Loucy (cell line): ENCODE measurements at regions not wholly inside any gene's neighbourhood (a gene's known extent, or its start where the extent isn't known, plus 50 kb on each side); places are given as distances from the start of the nearest gene placed in this dataset.

Source experiments
- H2AFZ ChIP-seq: fragments of 200-600 bp; sonication (generic); 2 replicates; pipeline ENCODE4 v1.6.0; 2016; ENCODE audit warnings: antibody characterized with exemption, mild to moderate bottlenecking, low read length, moderate library complexity
- H3F3A ChIP-seq: fragments of 200-600 bp; 2 replicates; pipeline ENCODE4 v1.6.0; 2016; ENCODE audit warnings: antibody characterized with exemption, low read depth, mild to moderate bottlenecking
- H3K27me3 ChIP-seq: fragments of 200-600 bp; sonication (generic); 2 replicates; pipeline ENCODE4 v1.6.1; 2014; ENCODE audit warnings: low read length, mild to moderate bottlenecking; ENCODE audit not compliant: insufficient read depth, poor library complexity, severe bottlenecking
- H3K36me3 ChIP-seq: fragments of 200-600 bp; sonication (generic); 2 replicates; pipeline ENCODE4 v1.6.1; 2016; ENCODE audit warnings: low read length; ENCODE audit not compliant: insufficient read depth
- H3K4me1 ChIP-seq: fragments of 200-600 bp; sonication (generic); 2 replicates; pipeline ENCODE4 v1.5.1; 2014; ENCODE audit warnings: low read length, mild to moderate bottlenecking; ENCODE audit not compliant: insufficient read depth, poor library complexity, severe bottlenecking
- H3K4me2 ChIP-seq: fragments of 200-600 bp; sonication (generic); 2 replicates; pipeline ENCODE4 v1.6.0; 2014; ENCODE audit warnings: antibody characterized with exemption, low read length, low read depth, mild to moderate bottlenecking; ENCODE audit not compliant: poor library complexity, severe bottlenecking
- H3K4me3 ChIP-seq: fragments of 200-600 bp; sonication (generic); 2 replicates; pipeline ENCODE4 v1.5.1; 2014; ENCODE audit warnings: low read length, mild to moderate bottlenecking, mixed read lengths; ENCODE audit not compliant: poor library complexity, severe bottlenecking
- H3K79me2 ChIP-seq: fragments of 200-600 bp; sonication (generic); 2 replicates; pipeline ENCODE4 v1.6.1; 2014; ENCODE audit warnings: low read length; ENCODE audit not compliant: insufficient read depth
- H3K9ac ChIP-seq: fragments of 200-600 bp; sonication (generic); 2 replicates; pipeline ENCODE4 v1.6.0; 2014; ENCODE audit warnings: mild to moderate bottlenecking, low read depth, low read length, moderate library complexity; ENCODE audit not compliant: poor library complexity, severe bottlenecking
- H3K9me2 ChIP-seq: fragments of 200-600 bp; sonication (generic); replicated peaks from 2 replicates; pipeline ENCODE4 v1.6.1; 2016; ENCODE audit warnings: low read depth, low read length, mixed read lengths
- H3K9me3 ChIP-seq: fragments of 200-600 bp; sonication (generic); 2 replicates; pipeline ENCODE4 v1.6.1; 2014; ENCODE audit warnings: mild to moderate bottlenecking, antibody characterized with exemption, low read length, low read depth; ENCODE audit not compliant: insufficient read depth
- H4K20me1 ChIP-seq: fragments of 200-600 bp; sonication (generic); 2 replicates; pipeline ENCODE4 v1.6.0; 2014; ENCODE audit warnings: antibody characterized with exemption, low read length, mild to moderate bottlenecking; ENCODE audit not compliant: insufficient read depth, poor library complexity, severe bottlenecking
- EZH2phosphoT487 ChIP-seq: fragments of 200-600 bp; IDR thresholded peaks from 2 replicates; pipeline ENCODE4 v1.6.1; 2018; ENCODE audit warnings: antibody characterized with exemption, mild to moderate bottlenecking, moderate library complexity, borderline replicate concordance
- TF ChIP-seq, protein P1 (sequence below): fragments of 200-600 bp; sonication (generic); conservative IDR thresholded peaks from 2 replicates; pipeline ENCODE4 v1.5.1; 2014; ENCODE audit warnings: mild to moderate bottlenecking, antibody characterized with exemption, low read length

DNA sequence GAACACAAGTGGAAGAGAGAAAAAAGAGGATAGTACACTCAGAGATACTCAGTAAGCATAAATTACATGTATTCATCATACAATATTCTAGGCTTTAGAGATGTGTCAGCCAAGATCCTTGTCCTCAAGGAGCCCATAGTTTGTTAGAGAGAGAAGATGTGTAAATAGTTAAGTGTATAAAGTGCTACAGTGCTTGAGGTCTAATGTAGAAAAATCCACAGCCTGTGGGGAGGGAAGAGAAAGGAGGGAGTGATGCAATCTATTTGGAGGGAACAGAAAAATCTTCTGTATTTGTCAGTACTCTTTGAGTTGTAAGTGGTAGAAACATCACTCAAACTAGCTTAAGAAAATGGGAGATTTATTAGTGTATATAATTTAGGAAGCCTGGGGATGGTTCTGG, 81.9 kb downstream of the PALM2AKAP2 start:
- H3F3A ChIP-seq: no peaks in the 10 kb centered on the region
- H4K20me1 ChIP-seq: no peaks in the 10 kb centered on the region
- H3K4me1 ChIP-seq: no peaks in the 10 kb centered on the region
- H3K9me3 ChIP-seq: no peaks in the 10 kb centered on the region
- no peak overlapping the region for H3K9ac ChIP-seq
- no peaks in the 10 kb centered on the region for H3K9me2 ChIP-seq
- no peaks in the 10 kb centered on the region for H3K27me3 ChIP-seq
- no peaks in the 10 kb centered on the region for H3K36me3 ChIP-seq
- TF ChIP-seq, protein P1, sequence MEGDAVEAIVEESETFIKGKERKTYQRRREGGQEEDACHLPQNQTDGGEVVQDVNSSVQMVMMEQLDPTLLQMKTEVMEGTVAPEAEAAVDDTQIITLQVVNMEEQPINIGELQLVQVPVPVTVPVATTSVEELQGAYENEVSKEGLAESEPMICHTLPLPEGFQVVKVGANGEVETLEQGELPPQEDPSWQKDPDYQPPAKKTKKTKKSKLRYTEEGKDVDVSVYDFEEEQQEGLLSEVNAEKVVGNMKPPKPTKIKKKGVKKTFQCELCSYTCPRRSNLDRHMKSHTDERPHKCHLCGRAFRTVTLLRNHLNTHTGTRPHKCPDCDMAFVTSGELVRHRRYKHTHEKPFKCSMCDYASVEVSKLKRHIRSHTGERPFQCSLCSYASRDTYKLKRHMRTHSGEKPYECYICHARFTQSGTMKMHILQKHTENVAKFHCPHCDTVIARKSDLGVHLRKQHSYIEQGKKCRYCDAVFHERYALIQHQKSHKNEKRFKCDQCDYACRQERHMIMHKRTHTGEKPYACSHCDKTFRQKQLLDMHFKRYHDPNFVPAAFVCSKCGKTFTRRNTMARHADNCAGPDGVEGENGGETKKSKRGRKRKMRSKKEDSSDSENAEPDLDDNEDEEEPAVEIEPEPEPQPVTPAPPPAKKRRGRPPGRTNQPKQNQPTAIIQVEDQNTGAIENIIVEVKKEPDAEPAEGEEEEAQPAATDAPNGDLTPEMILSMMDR: no peak
- TF ChIP-seq EZH2phosphoT487: no peak
- H3K4me2 ChIP-seq: no peak overlapping the region
- no peak overlapping the region for H3K4me3 ChIP-seq
- no peak overlapping the region for H2AFZ ChIP-seq
- no peaks in the 10 kb centered on the region for H3K79me2 ChIP-seq

GRCh38 chr9:109862452-109862851, 82.5 kb downstream of the PALM2AKAP2 start:
- Histone ChIP-seq H2AFZ (no peak overlapping the region), H3K79me2 (no peaks in the 10 kb centered on the region), H3K9ac (no peak overlapping the region), H3F3A (no peaks in the 10 kb centered on the region), H3K4me3 (no peak overlapping the region), H3K9me3 (no peaks in the 10 kb centered on the region), H4K20me1 (no peaks in the 10 kb centered on the region), H3K36me3 (no peaks in the 10 kb centered on the region), H3K4me1 (no peaks in the 10 kb centered on the region), H3K27me3 (no peaks in the 10 kb centered on the region), H3K9me2 (no peaks in the 10 kb centered on the region), H3K4me2 (no peak overlapping the region)
- TF ChIP-seq, protein P1: no peak
- TF ChIP-seq EZH2phosphoT487: no peak

DNA sequence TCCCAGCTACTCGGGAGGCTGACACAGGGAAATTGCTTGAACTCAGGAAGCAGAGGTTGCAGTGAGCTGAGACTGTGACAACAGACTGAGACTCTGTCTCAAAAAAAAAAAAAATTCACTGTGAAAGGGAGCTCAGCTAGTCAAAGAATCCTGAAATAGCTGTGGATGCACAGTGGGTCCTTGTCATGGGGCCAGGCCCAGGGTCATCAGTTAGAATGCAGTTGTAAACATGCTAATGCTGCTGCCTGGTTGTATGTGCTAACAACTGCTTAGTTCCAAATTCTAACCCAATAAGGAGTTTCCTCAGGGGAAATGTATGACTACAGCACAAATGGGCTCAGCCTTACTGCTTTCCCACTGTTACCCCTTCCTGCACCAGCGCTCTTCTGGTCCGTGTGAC, 84.0 kb downstream of the PALM2AKAP2 start:
- H3K4me1 ChIP-seq: no peaks in the 10 kb centered on the region
- no peaks in the 10 kb centered on the region for H3K9me3 ChIP-seq
- no peak overlapping the region for H3K9ac ChIP-seq
- no peaks in the 10 kb centered on the region for H3K79me2 ChIP-seq
- no peak overlapping the region for H3K4me2 ChIP-seq
- H3K27me3 ChIP-seq: no peaks in the 10 kb centered on the region
- no peak overlapping the region for H2AFZ ChIP-seq
- H3K9me2 ChIP-seq: no peaks in the 10 kb centered on the region
- no peaks in the 10 kb centered on the region for H3F3A ChIP-seq
- TF ChIP-seq EZH2phosphoT487: no peak
- TF ChIP-seq, protein P1: no peak
- no peak overlapping the region for H3K4me3 ChIP-seq
- no peaks in the 10 kb centered on the region for H3K36me3 ChIP-seq
- no peaks in the 10 kb centered on the region for H4K20me1 ChIP-seq
